Hindlimb muscle (tissue), 1 donor: ENCODE measurements at regions not wholly inside any gene's neighbourhood (a gene's known extent, or its start where the extent isn't known, plus 50 kb on each side); places are given as distances from the start of the nearest gene placed in this dataset.

Experiments
- DNase-seq: peaks from one replicate; pipeline ENCODE4 v3.0.0-alpha.2; 2013

GRCh38 chr5:174337276-174338184 is 292.0 kb downstream of the NSG2 start:
- no peak for DNase-seq

GRCh38 chr5:174338185-174339010 is 292.9 kb downstream of the NSG2 start:
- no peak for DNase-seq

GRCh38 chr5:174339130-174339529 is 293.6 kb downstream of the NSG2 start:
- DNase-seq, result no peak

- DNase-seq, result no peak
Observed at GRCh38 chr5:174340226-174340625, 294.7 kb downstream of the NSG2 start.

- no peak for DNase-seq
Observed at GRCh38 chr5:174342696-174343095, 297.2 kb downstream of the NSG2 start.

- no peak for DNase-seq
Observed at GRCh38 chr5:174343826-174344225, 298.3 kb downstream of the NSG2 start.

GRCh38 chr5:174344335-174344734 is 298.8 kb downstream of the NSG2 start:
- no peak for DNase-seq

GRCh38 chr5:174347183-174347582 is 301.7 kb downstream of the NSG2 start:
- DNase-seq, result no peak

- peak; percentile 51 for DNase-seq
Observed at GRCh38 chr5:174348311-174348981, 302.9 kb downstream of the NSG2 start.

- no peak for DNase-seq
Observed at GRCh38 chr5:174352681-174353080, 307.2 kb downstream of the NSG2 start.

GRCh38 chr5:174354571-174354970 is 309.1 kb downstream of the NSG2 start:
- no peak for DNase-seq

GRCh38 chr5:174355208-174355612 is 309.7 kb downstream of the NSG2 start:
- DNase-seq, result no peak

- DNase-seq, result no peak
Observed at GRCh38 chr5:174355995-174356394, 310.5 kb downstream of the NSG2 start.

GRCh38 chr5:174356536-174356935 is 311.0 kb downstream of the NSG2 start:
- DNase-seq, result no peak

- no peak for DNase-seq
Observed at GRCh38 chr5:174358276-174358675, 312.8 kb downstream of the NSG2 start.

- no peak for DNase-seq
Observed at GRCh38 chr5:174359071-174359470, 313.6 kb downstream of the NSG2 start.

- DNase-seq, result no peak
Observed at GRCh38 chr5:174362514-174362913, 317.0 kb downstream of the NSG2 start.

- no peak for DNase-seq
Observed at GRCh38 chr5:174363934-174364333, 318.4 kb downstream of the NSG2 start.

- DNase-seq, result no peak
Observed at GRCh38 chr5:174364676-174365075, 319.2 kb downstream of the NSG2 start.

- no peak for DNase-seq
Observed at GRCh38 chr5:174371600-174372094, 326.1 kb downstream of the NSG2 start.

GRCh38 chr5:174374206-174374605 is 328.7 kb downstream of the NSG2 start:
- DNase-seq, result no peak

GRCh38 chr5:174376056-174376455 is 330.6 kb downstream of the NSG2 start:
- DNase-seq, result no peak
